Pancreas (tissue), 10 donors: ENCODE measurements at regions not wholly inside any gene's neighbourhood (a gene's known extent, or its start where the extent isn't known, plus 50 kb on each side); places are given as distances from the start of the nearest gene placed in this dataset.

Experiments used
- ATAC-seq, 4 donors: fragments of 200-7000 bp; cut with Tn5 transposase; one replicate each; pipeline versions ENCODE4 v1.8.0 to v1.9.1; 2020; ENCODE audit warnings: mild to moderate bottlenecking in 4 of 4, moderate library complexity in 4 of 4
- DNase-seq, 6 donors: peaks; one replicate each; pipeline ENCODE4 v3.0.0-alpha.2; 2020
- FAIRE-seq: peaks from 2 replicates; lab custom pipeline; 2012; peaks lifted over from hg19 to GRCh38; lab: Jason Lieb, UNC
- H3K27ac ChIP-seq, 4 donors: fragments of 200-600 bp; sonication (generic); 1 replicate in 3 of 4; 2 replicates in 1 of 4; pipeline versions ENCODE4 v1.5.0 to v1.8.0; 2020
- H3K27me3 ChIP-seq, 4 donors: fragments of 200-600 bp; one replicate each; pipeline ENCODE4 v1.8.0; 2021
- H3K36me3 ChIP-seq, 3 donors: fragments of 200-600 bp; sonication (generic) in 1 of 3; one replicate each; pipeline versions ENCODE4 v1.5.0 to v1.8.0; 2020 to 2021
- H3K4me1 ChIP-seq, 3 donors: fragments of 200-600 bp; one replicate each; pipeline ENCODE4 v1.8.0; 2021
- H3K4me3 ChIP-seq, 4 donors: fragments of 200-600 bp; sonication (generic) in 2 of 4; one replicate each; pipeline versions ENCODE4 v1.5.0 to v1.8.0; 2020 to 2021
- H3K9me3 ChIP-seq, 4 donors: fragments of 200-600 bp; one replicate each; pipeline ENCODE4 v1.8.0; 2021
- WGBS, 2 donors: extraction: QIAGEN DNeasy Blood & Tissue Kit; methylation state at CpG; one replicate each; pipeline ENCODE4 v1.1.7; 2013; 5-methylcytosine and 5-hydroxymethylcytosine counted together
- intact Hi-C, 3 donors: fragments of 100-400 bp; cut with DNase I; formaldehyde crosslinking; loops; one replicate each; pipeline versions ENCODE4 v1.11.1 to v1.14.2; 2022
- TF ChIP-seq, protein P1 (sequence below), 4 donors: fragments of 200-600 bp; sonication (generic) in 3 of 4; IDR thresholded peaks; one replicate each; pipeline versions ENCODE4 v1.5.0 to v1.8.0; 2021; ENCODE audit warnings: antibody characterized with exemption in 4 of 4
- donor health status: healthy with polysubstance abuse.
- donor health status: DM: no; HTN: no; CAD: no; lungs with moderate emphysema.
- donor health status: DM: no; HTN: no; CAD: no.
- donor health status: control.
- donor health status: control.
- donor health status: Bipolar disorder and iron deficiency.
- donor health status: DM: yes; HTN: yes; CAD: no.
- donor health status: DM: no; HTN: no; CAD: no.
- donor health status: DM: no; HTN: no; CAD: no.
- donor health status: DM: yes; HTN: yes; CAD: no.

DNA sequence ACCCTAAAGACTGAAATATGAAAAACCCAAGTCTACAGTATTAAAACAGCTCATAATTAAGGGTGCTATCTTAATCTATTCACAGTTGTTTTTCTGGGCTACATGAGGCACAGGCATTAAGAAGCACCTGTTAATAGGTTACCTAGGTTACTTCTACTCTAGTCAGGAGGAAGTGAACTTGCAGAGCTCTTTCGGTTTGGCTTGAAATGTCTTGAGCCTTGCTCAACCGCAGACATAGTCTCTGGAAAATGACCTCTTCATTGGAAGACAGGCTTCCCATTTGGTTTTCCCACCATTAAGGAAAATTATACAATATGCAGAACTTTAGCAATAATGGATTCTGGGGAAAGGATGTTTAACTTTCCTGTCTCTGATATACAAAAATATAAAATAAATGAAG lies 142.3 kb upstream of the KCNJ3 start:
- Histone ChIP-seq H3K9me3 (no peaks in the 10 kb centered on the region), H3K4me3 (no peak overlapping the region), H3K4me1 (no peaks in the 10 kb centered on the region), H3K36me3 (no peaks in the 10 kb centered on the region), H3K27me3 (no peaks in the 10 kb centered on the region), H3K27ac (no peak overlapping the region)
- ATAC-seq (no peak), FAIRE-seq (no peak), DNase-seq (no peak)
- TF ChIP-seq, protein P1, sequence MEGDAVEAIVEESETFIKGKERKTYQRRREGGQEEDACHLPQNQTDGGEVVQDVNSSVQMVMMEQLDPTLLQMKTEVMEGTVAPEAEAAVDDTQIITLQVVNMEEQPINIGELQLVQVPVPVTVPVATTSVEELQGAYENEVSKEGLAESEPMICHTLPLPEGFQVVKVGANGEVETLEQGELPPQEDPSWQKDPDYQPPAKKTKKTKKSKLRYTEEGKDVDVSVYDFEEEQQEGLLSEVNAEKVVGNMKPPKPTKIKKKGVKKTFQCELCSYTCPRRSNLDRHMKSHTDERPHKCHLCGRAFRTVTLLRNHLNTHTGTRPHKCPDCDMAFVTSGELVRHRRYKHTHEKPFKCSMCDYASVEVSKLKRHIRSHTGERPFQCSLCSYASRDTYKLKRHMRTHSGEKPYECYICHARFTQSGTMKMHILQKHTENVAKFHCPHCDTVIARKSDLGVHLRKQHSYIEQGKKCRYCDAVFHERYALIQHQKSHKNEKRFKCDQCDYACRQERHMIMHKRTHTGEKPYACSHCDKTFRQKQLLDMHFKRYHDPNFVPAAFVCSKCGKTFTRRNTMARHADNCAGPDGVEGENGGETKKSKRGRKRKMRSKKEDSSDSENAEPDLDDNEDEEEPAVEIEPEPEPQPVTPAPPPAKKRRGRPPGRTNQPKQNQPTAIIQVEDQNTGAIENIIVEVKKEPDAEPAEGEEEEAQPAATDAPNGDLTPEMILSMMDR (IDR thresholded peaks at IDR 0.05): no peak
- WGBS, 2 donors: 67 to 74% methylated on average over 2 of the region's 2 CpGs
- intact Hi-C loops: no loop called here

DNA sequence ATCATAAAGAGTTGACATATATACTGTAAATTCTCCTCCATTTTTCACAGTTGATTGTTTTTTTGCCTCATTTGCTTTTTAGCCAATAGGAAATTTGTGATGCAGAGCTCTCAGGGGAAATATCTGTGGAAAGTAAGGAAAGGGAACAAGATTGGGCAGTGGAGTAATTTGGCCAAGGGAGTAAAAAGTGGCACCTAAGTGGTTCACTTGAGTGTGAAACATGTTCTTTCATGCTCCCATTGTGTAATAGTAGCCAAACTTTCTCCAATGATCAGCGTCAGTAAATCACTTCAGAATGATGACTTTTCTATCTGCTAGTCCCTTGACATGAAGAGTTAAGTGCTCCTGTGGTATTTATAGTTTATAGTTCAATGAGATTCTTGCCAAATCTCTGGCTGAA lies 141.9 kb upstream of the KCNJ3 start:
- no peak for FAIRE-seq
- Histone ChIP-seq H3K4me3 (no peak overlapping the region), H3K36me3 (no peaks in the 10 kb centered on the region), H3K9me3 (no peaks in the 10 kb centered on the region), H3K27ac (no peak overlapping the region), H3K27me3 (no peaks in the 10 kb centered on the region), H3K4me1 (no peaks in the 10 kb centered on the region)
- WGBS, 2 donors: 70 to 73% methylated on average over 1 of the region's 1 CpG
- no peak for DNase-seq
- TF ChIP-seq, protein P1 (IDR thresholded peaks at IDR 0.05): no peak
- no peak for ATAC-seq
- intact Hi-C loops: no loop called here

DNA sequence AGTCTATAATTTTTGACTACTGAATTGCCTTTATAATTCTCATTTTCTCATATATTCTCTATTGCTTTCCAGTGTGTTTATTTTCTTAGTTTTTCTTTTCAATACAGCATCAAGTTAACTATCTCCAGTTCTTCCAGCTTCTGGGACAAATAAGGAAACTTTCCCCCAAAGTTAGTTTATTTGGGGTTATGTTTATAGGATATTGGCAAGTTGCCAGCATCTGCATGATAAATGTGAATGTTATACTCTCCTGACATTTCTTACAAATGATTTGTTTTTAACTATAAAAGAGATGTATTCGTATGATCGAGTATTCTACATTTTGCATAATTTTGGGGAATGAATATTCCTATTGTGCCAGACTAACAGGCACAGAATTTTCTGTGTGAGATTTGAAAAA lies 140.6 kb upstream of the KCNJ3 start:
- H3K4me1 ChIP-seq: no peaks in the 10 kb centered on the region
- H3K27ac ChIP-seq: no peak overlapping the region
- FAIRE-seq (no peak), DNase-seq (no peak), ATAC-seq (no peak)
- 52 to 62% methylated on average over 2 of the region's 2 CpGs for WGBS, 2 donors
- no peaks in the 10 kb centered on the region for H3K36me3 ChIP-seq
- TF ChIP-seq, protein P1 (IDR thresholded peaks at IDR 0.05): no peak
- H3K4me3 ChIP-seq: no peak overlapping the region
- no peaks in the 10 kb centered on the region for H3K27me3 ChIP-seq
- intact Hi-C loops: no loop called here
- no peaks in the 10 kb centered on the region for H3K9me3 ChIP-seq

DNA sequence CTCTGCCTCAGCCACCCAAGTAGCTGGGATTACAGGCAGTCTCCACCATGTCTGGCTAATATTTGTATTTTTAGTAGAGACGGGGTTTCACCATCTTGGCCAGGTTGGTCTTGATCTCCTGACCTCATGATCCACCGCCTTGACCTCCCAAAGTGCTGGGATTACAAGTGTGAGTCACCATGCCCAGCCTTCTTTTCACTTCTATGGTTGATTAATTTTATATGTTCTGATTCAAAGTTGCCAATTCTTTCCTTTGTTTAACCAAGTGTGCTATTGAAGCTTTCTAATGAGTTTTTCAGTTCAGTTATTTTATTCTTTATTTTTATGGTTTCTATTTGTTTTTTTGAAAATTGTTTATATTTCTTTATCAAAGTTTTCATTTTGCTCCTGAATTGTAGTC lies 133.1 kb upstream of the KCNJ3 start:
- Histone ChIP-seq H3K36me3 (no peaks in the 10 kb centered on the region), H3K27ac (no peak overlapping the region), H3K9me3 (no peaks in the 10 kb centered on the region), H3K4me1 (no peaks in the 10 kb centered on the region), H3K4me3 (no peak overlapping the region), H3K27me3 (no peaks in the 10 kb centered on the region)
- intact Hi-C loops: no loop called here
- WGBS, 2 donors: 72 to 80% methylated on average over 2 of the region's 2 CpGs
- TF ChIP-seq, protein P1 (IDR thresholded peaks at IDR 0.05): no peak
- ATAC-seq: no peak
- FAIRE-seq: no peak
- DNase-seq: no peak

DNA sequence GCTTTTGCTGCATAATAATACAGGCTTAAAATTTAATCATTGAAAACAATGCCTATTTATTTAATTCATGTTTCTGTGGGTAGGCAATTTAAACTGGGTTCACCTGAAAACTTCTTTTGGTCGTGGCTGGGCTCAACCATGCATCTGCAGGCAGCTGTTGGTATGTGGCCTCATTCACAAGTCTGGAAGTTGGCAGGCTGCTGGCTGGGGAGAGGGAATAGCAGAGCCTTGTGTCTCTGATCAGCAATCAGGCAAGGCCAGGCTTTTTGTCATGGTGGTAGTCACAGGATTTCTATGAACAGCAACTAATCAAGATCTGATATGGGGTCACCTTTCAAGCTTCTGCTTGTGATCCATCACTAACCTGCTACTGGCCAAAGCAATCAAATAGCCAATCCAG lies 130.1 kb upstream of the KCNJ3 start:
- intact Hi-C loops: no loop called here
- DNase-seq: no peak
- no peaks in the 10 kb centered on the region for H3K4me1 ChIP-seq
- TF ChIP-seq, protein P1 (IDR thresholded peaks at IDR 0.05): no peak
- no peak overlapping the region for H3K4me3 ChIP-seq
- WGBS, 2 donors: 16 to 29% methylated on average over 1 of the region's 1 CpG
- H3K9me3 ChIP-seq: no peaks in the 10 kb centered on the region
- no peak for ATAC-seq
- no peaks in the 10 kb centered on the region for H3K27me3 ChIP-seq
- no peak for FAIRE-seq
- no peak overlapping the region for H3K27ac ChIP-seq
- H3K36me3 ChIP-seq: no peaks in the 10 kb centered on the region
